HG03558 (cell line): ENCODE measurements at regions not wholly inside any gene's neighbourhood (a gene's known extent, or its start where the extent isn't known, plus 50 kb on each side); places are given as distances from the start of the nearest gene placed in this dataset.
"Not testable (repeated sequence)": the region's sequence is repeated elsewhere in the genome, so short reads cannot be mapped to it uniquely, and the experiment has no call there.

ENCODE experiments used
- ATAC-seq: cut with Tn5 transposase; IDR thresholded peaks from one replicate; pipeline ENCODE4 v1.9.1; 2021; ENCODE audit warnings: moderate number of reproducible peaks; ENCODE audit not compliant: unreplicated experiment; ENCODE audit errors: extremely low read depth

DNA sequence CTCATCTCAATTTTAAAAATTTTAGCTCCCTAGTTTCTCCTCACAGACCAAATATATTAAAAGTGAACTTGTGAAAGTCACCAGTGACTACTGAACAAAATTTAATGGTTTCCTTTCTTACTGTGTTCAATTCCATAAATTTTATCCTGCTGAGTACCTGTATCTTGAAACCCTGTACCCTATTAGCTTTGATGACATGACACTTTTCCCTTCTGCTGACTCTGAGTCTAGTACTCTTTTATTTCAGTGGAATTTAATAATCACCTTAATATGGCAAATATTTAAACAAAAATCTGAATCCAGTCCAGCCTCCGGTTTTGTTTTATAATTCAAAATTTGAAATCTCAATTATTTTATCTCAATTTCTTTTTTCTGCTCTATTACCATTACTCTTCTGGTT is 203.1 kb upstream of the NUDT6 start:
- ATAC-seq = no peak

DNA sequence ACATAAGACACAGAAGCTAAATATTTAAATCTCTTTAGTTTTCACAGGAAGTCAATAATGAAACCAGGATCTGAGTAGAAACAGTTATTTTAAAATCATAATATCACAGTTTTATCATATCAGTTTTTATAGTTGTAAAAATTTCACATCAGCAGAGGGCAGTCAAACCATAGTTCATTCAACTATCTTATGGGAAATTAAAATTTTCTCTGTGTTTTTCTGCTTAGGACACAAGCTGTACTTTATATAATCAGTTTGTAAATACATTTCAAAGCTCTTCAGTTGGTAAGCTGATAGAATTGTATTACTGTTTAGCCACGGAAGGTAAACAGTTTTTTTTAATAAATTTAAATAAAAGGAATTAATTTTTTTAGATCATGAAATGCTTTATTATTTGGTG is 204.8 kb upstream of the NUDT6 start:
- ATAC-seq = no peak

DNA sequence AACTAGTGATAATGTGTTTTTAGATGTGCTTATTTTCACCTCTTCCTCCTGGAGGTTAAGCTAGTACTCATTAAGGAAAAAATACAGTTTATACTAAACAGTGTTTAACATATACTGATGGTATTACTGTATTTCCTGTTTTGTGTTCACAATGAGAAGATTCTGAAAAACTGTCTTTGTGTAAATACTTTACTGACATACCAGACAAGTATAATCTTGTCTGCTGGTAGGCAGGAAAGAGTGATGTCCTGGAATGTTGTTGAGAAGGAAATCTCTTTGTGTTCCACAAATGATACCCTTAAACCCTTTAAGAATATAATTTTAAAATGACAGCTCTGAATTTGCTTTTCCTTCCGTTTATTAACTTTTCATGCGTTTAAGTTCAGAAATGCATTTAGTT is 205.5 kb upstream of the NUDT6 start:
- ATAC-seq = no peak

DNA sequence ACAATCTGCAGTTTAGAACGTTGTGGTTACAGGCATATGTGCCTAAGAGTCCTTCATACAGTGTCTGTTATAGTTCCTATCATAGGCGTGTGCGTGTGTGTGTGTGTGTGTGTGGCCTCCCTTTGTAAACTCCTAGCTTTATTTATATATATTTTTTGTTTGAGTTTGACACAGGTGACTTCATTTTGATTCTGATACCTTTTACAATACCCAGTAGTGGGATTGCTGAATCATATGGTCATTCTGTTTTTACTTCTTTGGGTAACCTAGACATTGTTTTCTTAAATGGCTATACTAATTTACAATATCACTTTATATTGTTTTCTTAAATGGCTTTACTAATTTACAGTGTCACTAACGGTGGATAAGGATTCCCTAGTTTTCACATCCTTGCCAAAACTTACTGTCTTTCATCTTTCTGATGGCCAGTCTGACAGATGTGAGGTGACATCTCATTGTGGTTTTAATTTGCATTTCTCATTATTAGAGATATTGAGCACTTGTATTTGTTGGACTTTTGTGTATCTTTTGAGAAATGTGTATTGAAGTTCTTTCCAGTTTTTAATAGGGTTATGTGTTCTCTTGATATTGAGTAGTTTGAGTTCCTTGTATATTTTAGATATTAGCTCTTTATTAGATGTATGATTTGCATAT is 211.1 kb upstream of the NUDT6 start:
- peak; percentile 76 for ATAC-seq

DNA sequence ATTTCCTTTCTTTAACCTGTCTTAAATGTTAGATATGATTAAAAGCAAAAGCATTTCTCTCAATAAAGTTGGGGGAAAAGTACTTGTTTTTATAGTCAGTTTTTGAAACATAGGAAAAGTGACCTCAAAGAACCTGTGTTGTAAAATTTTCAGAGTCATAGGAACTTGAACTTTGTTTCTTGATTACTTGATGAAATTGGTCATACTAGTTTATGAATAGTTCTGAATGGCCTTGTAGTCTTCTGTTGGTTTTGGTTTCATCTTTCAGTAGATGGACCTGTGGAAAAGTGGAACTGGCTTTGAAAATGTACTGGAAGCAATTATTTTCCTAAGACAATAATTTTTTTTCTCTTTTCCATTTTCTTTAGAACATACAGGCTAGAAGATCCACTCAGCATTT is 222.2 kb upstream of the NUDT6 start:
- no peak for ATAC-seq

DNA sequence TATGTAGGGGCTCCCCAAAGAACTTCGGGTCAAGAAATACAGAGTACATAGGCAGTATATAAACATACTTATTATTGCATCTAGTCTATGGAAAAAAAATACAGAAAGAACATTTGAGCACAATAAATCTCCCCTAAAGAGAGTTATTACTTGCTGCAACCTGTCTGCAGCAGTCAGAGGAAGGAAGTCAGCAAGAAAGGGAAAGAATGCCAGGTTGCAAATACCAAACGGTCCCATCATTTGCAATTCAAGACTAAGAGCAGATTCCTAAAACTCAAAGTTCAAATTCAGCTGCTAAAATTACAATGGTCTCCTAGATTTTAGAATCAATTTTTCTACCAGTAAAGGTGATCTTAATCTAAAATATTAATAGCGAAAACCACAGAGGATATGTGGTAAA is 236.2 kb upstream of the NUDT6 start:
- ATAC-seq = no peak

DNA sequence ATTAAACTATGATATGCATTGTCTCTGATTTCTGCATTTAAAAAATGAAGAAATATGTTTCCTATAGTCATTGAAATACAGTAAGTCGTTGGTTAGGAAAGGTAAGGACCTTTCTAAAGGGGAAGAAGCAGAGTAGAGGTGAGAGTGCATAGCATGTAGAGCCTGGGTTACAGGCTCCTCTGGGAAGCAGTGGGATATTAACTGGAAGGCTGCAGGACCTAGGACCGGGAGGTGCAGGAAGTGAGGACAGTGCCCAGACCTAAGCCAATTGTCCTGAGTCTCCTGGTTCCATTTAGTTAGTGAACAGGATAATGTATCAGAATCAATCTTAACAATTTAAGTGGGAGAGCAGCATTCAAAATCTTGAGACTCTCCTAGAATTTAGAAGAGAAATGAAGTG is 237.1 kb upstream of the NUDT6 start:
- ATAC-seq = no peak

DNA sequence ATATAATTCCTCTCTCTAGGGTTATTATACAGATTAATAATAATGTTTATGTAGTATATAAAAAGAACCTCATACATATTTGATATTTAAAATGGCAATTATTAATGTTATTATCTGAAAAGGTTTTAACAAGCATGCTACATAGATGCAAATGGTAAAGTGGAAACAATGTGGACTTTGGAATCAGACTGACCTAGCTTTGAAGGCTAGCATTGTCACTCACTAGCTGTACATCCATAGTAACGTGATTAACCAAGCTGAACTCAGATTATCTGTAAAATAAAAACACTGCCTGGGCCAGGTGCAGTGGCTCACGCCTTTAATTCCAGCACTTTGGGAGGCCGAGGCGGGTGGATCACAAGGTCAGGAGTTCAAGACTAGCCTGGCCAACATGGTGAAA is 233.7 kb upstream of the SPRY1 start:
- no peak for ATAC-seq

DNA sequence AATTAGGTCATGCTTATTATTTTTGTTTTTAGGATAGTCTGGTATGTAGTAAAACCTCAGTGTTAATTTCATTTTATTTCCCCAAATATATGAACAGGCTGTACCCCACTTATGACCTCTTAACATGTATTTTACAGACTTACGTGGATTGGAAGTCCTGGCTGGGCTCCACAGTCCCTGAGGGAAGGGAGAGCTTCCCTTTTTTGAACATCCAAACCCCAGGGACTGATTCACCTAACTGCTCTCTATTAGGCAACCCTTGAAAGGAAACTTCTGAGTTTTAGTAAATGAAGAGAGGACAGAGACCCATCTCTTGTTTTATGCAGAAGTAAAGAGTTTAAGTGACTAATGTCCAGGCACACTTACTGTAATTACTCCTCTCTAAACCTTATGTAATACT is 233.1 kb upstream of the SPRY1 start:
- ATAC-seq = no peak

DNA sequence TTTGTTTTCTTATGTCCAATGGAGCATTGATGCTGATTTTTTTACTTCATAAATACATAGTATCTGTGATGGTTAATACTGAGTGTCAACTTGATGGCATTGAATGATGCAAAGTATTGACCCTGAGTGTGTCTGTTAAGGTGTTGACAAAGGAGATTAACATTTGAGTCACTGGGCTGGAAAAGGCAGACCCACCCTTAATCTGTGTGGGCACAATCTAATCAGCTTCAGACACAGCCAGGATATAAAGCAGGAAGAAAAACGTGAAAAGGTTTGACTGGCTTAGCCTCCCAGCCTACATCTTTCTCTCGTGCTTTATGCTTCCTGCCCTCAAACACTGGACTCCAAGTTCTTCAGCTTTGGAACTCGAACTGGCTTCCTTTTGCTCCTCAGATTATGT is 230.6 kb upstream of the SPRY1 start:
- ATAC-seq = no peak

DNA sequence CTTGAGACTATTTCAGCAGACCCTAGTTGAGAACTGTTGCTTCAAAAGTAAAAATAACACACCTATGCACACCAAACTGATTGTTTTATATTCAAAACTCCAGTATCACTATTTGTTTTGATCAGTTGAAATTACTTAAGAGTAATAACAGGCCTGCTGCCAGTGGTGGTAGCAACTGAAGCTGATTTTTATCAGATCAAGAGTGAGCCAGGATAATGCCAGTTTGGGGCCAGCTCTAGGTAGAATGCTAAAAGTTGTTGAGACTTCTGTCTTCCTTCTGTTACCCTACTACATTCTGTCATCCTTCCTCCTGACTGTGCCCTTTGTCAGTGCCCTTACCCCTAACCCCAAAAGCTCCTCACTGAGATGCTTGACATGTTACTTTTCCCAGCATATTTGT is 228.7 kb upstream of the SPRY1 start:
- ATAC-seq = no peak

DNA sequence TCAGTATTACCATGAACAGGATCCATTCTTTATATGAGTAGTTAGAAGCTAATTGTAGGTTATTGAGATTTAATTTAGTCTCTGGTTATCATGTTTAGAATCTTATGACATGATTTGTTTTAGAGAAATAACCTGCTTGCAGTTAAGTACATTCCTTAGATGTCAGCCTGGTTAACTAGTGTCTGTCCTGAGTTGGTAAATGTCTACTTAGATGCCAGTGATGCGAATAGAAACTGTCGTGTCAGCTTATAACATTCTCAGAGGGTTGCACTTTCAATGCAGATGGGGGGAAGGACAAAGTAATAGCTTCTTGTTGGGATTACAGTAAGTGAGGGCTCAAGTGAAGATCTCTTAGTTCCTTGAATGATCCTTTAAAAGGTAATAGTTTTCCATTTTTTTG is 227.8 kb upstream of the SPRY1 start:
- ATAC-seq = no peak

DNA sequence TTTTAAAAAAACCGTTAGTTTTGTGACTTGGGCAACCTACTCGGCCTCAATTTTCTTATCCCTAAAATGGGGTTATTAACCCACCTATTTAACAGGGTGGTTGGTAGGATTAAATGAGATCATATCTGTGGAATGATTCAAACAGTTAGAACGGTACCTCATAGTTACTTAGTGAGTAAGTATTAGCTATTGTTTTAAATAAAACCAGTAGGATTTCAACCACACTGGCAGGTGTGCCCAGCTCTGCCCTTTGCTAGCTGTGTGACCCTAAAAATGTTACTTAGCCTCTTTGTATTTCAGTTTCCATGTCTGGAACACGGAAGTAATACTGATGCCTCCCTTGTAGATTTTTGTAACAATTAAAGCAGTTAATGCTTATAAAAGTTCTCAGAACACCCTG is 225.8 kb upstream of the SPRY1 start:
- ATAC-seq = no peak

DNA sequence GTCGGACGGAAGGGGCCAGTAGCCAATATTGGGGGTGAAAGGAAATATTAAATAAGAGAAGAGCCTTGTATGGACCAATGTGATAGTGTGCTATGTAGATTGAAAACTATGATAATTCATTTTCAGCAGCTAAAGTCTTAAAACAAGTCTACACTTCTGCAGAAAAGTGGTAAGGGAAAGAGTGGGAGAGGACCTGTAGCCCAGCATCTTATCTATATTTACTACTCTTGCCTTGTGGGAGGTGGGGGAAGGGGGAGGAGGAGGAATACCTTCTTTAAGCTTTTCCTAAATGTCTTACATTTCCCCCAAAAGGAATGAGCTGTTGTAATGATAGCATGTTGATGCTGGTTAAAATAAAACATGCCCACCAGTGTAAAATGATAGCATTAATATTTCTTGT is 220.0 kb upstream of the SPRY1 start:
- no peak for ATAC-seq

DNA sequence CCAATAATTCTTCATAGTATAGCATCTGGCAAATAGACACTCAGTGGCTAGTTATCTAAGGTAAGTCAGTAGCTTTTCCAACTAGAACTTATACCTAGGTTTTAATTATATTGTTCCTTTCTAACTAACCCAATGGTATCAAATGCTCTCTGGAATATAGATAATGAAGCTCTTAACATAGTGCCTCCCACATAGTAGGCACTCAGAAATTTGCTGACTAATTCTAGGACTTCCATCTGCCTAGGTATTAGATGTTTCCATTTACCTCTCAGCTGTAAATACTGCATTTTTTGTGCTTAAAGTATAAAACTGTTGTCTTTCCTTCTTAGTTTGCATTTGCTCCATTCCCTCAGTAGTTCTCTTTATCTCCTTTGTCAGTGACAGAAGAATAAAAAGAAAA is 214.3 kb upstream of the SPRY1 start:
- no peak for ATAC-seq

DNA sequence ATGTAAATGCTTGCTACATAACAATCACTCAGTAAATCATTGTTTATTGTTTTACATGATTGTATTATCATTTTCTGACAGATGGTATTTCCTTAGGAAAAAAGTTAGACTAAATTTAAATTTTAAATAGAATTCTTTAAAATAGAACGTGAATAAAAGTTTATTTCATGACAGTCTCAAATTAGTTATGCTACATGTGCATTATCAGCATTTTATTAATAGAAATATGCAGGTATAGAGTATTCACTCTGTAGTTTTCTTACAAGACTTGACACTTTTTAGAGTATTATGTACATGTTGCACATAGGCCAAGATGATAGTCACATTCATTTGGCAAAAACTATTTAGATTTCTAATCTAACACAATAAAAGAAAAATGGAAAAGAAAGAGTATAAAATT is 213.3 kb upstream of the SPRY1 start:
- no peak for ATAC-seq

DNA sequence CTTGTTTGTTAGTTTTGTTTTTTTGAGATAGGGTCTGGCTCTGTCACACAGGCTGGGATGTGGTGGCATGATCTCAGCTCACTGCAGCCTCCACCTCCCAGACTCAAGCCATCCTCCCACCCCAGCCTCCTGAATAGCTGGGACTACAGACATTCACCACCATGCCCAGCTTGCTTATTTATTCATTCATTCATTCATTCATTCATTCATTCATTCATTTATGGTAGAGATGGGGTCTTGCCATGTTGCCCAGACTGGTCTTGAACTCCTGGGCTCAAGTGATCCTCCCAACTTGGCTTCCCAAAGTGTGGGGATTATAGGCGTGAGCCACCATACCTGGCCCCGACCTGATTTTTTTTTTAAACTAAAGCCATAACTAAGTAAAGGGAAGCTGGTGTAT is 212.8 kb upstream of the SPRY1 start:
- ATAC-seq = not testable (repeated sequence)

DNA sequence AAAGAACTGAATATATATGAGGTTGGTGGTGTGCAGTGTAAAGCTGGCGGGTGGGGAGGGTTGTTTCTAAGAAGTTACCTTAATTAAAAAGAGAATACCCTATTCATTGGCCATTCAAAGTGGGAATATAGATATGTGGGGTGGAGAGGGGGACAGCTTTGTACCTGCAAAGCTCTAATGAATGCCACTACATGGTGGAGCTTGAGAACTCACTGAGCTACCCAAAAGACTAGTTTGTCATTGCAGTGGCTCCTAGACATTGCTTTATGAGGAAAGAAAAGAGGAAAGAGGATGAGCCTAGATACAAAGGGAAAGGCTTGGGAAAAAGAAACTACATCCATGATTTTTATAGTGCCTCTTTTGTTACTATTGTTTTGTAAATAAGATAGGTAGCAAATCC is 209.9 kb upstream of the SPRY1 start:
- ATAC-seq = no peak

DNA sequence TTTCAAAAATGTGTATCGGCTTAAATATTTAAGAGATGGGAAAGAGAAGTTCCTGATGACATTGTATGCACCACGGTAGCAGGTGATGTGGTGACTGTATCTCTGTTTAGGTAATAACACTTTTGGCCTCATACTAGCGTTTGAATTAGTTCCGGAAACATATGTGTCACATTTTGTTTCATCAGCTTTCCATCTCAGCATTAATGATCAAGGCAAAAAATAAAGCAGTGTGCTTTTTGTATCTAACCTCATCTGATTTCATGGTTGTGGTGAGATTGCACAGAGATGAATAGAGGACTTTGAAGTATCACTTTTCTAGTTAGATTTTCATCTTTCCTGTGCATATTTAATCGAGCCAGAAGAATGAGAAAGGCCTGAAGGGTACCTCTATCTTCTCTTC is 206.4 kb upstream of the SPRY1 start:
- ATAC-seq = no peak

DNA sequence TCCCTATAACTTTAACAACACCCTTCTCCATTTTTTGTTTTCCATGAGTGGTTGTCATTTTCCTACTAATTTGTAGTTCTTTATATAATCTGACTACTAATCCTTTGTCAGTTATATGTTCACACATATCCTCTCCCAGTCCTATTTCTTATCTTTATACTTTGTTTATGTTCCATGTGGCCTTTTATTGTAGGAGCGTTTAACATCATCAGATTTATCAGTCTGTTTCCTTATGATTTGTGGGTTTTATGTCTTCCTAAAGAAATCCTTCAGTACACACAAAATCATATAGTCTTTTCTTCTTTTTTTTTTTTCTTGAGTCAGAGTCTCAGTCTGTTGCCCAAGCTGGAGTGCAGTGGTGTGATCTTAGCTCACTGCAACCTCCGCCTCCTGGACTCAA is 204.9 kb upstream of the SPRY1 start:
- no peak for ATAC-seq

DNA sequence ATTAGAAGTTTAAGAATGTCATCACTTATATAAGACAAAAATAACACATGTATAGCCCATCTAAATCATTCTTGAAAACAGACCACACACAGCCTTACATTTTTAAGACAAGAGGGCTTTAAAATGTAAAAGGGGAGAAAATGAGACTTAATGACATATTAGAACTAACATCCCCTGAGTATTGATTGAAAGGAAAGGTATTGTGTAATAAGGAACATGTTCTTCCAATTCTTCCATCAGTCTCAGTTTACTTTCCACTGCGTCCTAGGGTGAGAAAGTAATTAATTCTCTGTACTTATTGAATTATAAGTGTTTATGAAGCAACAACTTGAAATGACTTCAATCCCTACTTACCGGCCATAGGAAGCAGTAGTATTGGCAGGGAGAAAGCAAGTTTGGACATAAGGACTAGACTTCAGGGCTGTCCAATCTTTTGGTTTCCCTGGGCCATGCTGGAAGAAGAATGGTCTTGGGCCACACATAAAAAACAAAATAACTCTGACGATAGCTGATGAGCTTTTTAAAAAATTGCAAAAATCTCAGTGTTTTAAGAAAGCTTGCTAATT is 202.7 kb upstream of the SPRY1 start:
- ATAC-seq = no peak

DNA sequence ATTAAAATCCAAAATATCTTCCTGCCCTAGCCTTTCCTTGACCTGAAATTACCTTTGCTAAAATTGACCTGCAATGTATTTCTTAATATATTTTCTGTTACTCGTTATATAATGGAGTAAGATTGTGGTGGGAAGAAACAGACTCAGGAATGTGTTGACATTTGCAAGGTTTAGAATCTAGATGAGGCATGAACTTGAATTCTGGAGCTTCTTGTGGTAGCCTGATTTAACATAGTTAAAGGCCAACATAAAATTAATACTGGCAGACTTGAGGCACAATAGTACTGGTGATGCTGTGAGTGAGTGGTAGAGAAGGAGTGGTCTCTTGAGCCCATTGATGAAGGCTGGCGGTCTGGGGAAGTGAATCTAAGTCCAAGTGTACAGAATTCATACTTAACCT is 197.9 kb upstream of the SPRY1 start:
- ATAC-seq = no peak
